AG04450 (cell line): ENCODE measurements at regions not wholly inside any gene's neighbourhood (a gene's known extent, or its start where the extent isn't known, plus 50 kb on each side); places are given as distances from the start of the nearest gene placed in this dataset.

Source experiments
- CTCF ChIA-PET: fragments of 300-600, 350-600 bp; formaldehyde crosslinking; extraction: SDS; loops from one replicate; lab custom pipeline; 2022; ENCODE audit warnings: antibody characterized with exemption, inconsistent platforms; lab: Charles Lee
- POLR2A ChIA-PET: fragments of 350-600 bp; formaldehyde crosslinking; extraction: SDS; loops from one replicate; lab custom pipeline; 2021; ENCODE audit warnings: antibody characterized with exemption, inconsistent platforms; lab: Yijun Ruan, JAX
- DNase-seq: peaks from one replicate; pipeline ENCODE4 v3.0.0-alpha.2; 2011; ENCODE audit warnings: low read depth, low spot score
- H3K27ac ChIP-seq: one replicate; pipeline ENCODE4 v1.5.1; 2012; ENCODE audit warnings: low read depth, low read length, control low read depth
- H3K27me3 ChIP-seq: one replicate; pipeline ENCODE4 v1.6.0; 2012; ENCODE audit warnings: low read length; ENCODE audit not compliant: control insufficient read depth, insufficient read depth
- H3K4me3 ChIP-seq: 2 replicates; pipeline ENCODE4 v1.5.1; 2011; ENCODE audit warnings: mild to moderate bottlenecking, low read depth, low read length, control low read depth
- H3K9me3 ChIP-seq: 2 replicates; pipeline ENCODE4 v1.5.1; 2012; ENCODE audit warnings: low read length; ENCODE audit not compliant: control insufficient read depth, insufficient read depth
- TF ChIP-seq, protein P1 (sequence below): IDR thresholded peaks from 2 replicates; pipeline ENCODE4 v1.5.1; 2011; ENCODE audit warnings: low read depth, low read length, control low read depth, inconsistent platforms

DNA sequence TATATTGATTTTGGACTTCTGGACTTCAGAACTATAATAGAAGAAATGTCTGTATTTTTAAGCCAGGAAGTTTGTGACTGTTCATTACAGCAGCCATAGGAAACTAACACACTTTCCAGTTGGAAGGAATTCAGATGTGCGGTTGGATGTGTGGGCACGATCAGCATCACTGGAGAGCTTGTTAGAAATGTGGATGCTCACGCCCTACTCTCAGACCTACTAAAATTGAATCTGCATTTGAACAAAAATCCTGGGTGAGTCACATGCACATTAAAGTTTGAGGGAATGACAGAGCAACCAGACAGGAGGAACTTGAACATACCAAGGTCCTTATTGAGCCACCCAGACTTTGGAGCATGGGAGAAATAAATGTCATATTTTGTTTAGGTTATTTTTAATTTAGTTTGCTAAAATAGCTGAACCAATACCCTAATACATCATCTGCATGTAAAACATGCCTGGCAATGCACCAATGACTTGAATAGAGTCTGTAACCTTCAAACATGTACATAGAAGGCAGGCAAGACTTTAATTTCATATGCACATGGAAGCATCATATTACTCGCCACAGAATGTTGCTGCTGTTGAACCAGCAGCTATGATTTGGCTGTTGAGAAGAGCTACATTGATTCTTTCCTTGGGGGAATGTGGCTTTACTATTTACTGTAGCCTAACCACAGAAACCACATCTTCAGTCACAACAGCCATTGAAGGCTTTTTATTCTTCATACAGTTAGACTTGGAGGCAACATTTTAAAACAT lies 346.2 kb downstream of the BARHL2 start:
- Histone ChIP-seq H3K4me3 (no peak overlapping the region), H3K27me3 (no peaks in the 10 kb centered on the region), H3K9me3 (no peaks in the 10 kb centered on the region), H3K27ac (no peak overlapping the region)
- POLR2A ChIA-PET: no interaction called here
- CTCF ChIA-PET: interaction anchor here (0.5 kb wide), 1 partner anchor 327 kb away, joined by 3 read pairs; no protein-coding TSS in a partner anchor
- TF ChIP-seq, protein P1, sequence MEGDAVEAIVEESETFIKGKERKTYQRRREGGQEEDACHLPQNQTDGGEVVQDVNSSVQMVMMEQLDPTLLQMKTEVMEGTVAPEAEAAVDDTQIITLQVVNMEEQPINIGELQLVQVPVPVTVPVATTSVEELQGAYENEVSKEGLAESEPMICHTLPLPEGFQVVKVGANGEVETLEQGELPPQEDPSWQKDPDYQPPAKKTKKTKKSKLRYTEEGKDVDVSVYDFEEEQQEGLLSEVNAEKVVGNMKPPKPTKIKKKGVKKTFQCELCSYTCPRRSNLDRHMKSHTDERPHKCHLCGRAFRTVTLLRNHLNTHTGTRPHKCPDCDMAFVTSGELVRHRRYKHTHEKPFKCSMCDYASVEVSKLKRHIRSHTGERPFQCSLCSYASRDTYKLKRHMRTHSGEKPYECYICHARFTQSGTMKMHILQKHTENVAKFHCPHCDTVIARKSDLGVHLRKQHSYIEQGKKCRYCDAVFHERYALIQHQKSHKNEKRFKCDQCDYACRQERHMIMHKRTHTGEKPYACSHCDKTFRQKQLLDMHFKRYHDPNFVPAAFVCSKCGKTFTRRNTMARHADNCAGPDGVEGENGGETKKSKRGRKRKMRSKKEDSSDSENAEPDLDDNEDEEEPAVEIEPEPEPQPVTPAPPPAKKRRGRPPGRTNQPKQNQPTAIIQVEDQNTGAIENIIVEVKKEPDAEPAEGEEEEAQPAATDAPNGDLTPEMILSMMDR: no peak
- DNase-seq: no peak

DNA sequence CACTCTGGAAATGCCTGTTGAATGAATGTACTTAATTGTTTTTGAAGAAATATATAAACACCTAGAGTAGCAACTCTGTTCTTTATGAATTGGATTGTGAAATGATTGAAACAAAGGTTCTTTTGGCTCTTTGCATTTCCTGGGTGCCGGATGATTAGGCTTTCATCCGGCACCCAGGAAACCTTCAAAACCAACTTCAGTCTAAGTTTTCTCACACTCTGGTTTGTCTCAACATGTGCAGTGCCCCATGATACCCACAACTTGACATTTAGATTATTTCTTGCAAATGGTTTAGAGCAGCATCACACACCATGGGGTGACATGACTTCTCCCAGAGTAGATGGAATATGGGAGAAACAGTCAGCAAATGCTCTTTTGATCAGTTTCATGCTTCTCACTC lies 354.9 kb downstream of the BARHL2 start:
- ChIA-PET CTCF (no interaction called here), POLR2A (no interaction called here)
- Histone ChIP-seq H3K9me3 (no peaks in the 10 kb centered on the region), H3K27me3 (no peaks in the 10 kb centered on the region), H3K27ac (no peak overlapping the region), H3K4me3 (no peak overlapping the region)
- TF ChIP-seq, protein P1: no peak
- no peak for DNase-seq

DNA sequence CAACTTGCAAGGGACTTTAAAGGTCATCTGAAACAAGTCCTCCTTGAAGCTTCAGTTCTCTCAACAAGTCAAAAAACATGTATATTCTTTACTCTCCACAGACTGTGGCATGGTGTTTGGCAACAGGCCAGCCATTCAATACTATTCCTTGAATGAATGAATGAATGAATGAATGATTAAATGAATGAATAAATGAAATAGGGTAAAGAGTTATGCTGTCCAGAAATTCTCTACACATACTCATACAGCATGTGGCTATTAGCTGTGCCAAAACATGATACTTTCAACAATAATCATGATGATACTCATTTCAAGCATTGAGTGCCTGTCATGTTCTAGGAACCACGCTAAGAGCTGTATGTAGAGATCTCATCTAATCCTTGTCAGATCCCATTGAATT lies 356.1 kb downstream of the BARHL2 start:
- no peaks in the 10 kb centered on the region for H3K27me3 ChIP-seq
- H3K9me3 ChIP-seq: no peaks in the 10 kb centered on the region
- H3K4me3 ChIP-seq: no peak overlapping the region
- no peak overlapping the region for H3K27ac ChIP-seq
- no peak for DNase-seq
- ChIA-PET POLR2A (no interaction called here), CTCF (no interaction called here)
- TF ChIP-seq, protein P1: no peak

DNA sequence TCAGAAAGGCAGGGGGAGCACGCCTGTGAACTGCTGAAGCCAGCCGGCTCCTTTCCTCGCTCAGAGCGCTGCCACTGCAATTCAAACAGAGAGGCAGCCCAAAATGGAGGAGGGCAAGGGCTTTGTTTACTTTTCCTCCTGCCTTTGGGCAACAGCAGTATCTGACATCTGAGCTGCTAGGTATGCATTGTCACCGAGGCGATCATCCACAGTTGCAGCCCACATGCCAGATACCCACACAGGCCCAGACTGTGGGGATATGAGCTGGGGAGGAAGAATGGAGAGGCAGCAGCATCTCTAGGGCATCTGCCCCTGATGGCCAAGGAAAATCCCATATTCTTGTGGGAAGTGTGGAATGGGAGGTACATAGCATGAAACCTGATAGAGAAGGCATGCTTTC lies 357.1 kb downstream of the BARHL2 start:
- Histone ChIP-seq H3K9me3 (no peaks in the 10 kb centered on the region), H3K27me3 (no peaks in the 10 kb centered on the region), H3K4me3 (no peak overlapping the region), H3K27ac (no peak overlapping the region)
- DNase-seq: no peak
- ChIA-PET POLR2A (no interaction called here), CTCF (no interaction called here)
- TF ChIP-seq, protein P1: no peak

DNA sequence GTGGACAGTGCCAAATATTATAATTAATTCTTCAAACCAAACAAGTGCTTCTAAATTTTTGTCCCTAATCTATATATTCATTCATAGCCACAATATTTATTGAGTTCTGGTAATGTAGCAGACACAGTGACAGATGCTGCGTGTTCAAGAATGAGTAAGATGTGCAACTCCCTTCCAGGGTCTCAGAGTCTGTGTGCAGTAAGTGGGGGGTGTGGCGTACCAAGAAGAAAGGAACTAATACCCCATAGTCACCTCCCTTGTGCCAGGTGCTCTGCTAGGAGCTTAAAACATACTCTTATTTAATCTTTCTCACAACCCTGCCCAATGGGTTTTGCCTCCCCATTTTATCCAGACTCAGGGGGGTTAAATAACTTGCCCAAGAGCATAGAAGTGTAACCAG lies 358.7 kb downstream of the BARHL2 start:
- TF ChIP-seq, protein P1: no peak
- Histone ChIP-seq H3K9me3 (no peaks in the 10 kb centered on the region), H3K4me3 (no peak overlapping the region), H3K27me3 (no peaks in the 10 kb centered on the region), H3K27ac (no peak overlapping the region)
- no peak for DNase-seq
- CTCF ChIA-PET: no interaction called here
- POLR2A ChIA-PET: no interaction called here
